ENCODE measurements at regions not wholly inside any gene's neighbourhood (a gene's known extent, or its start where the extent isn't known, plus 50 kb on each side); places are given as distances from the start of the nearest gene placed in this dataset.

- Mint-ChIP-seq H3K4me3 (ENCODE audit: unreplicated experiment) (no peak overlapping the region), H3K27ac (ENCODE audit: low read depth, unreplicated experiment) (no peak overlapping the region), H3K27me3 (ENCODE audit: insufficient read depth, unreplicated experiment) (no peaks in the 10 kb centered on the region), H3K36me3 (ENCODE audit: insufficient read depth, unreplicated experiment) (no peaks in the 10 kb centered on the region), H3K4me1 (ENCODE audit: insufficient read depth, unreplicated experiment) (peaks cover 28% of the 10 kb centered on the region), H3K9me3 (ENCODE audit: unreplicated experiment) (no peaks in the 10 kb centered on the region)
- BruUV-seq (replicated peaks), result no TSS peak
- CTCF ChIA-PET, result interaction anchor here (0.6 to 4.7 kb wide), 3 partner anchors 108 to 173 kb away, joined by 3 to 50 read pairs (median 6); partner anchors contain the start of gene FAM3C
- no peak for TF ChIP-seq CTCF (IDR thresholded peaks at IDR 0.05; ENCODE audit: unreplicated experiment)
- no peak for DNase-seq (ENCODE audit: unreplicated experiment)
- POLR2A ChIA-PET, result interaction anchor here (2.2 kb wide), 2 partner anchors 11 to 145 kb away, joined by 7 to 8 read pairs; partner anchors contain the start of gene FAM3C
- intact Hi-C loops (cut with micrococcal nuclease), result loop anchor here (10.0 kb wide), 1 partner anchor 557 kb away; the partner anchor contains the start of gene CPED1
These were observed 145.3 kb upstream of the FAM3C start for GRCh38 chr7:121541457-121541856.

GRCh38 chr7:121540138-121540537, 144.0 kb upstream of the FAM3C start:
- Mint-ChIP-seq H3K9me3 (ENCODE audit: unreplicated experiment) (no peaks in the 10 kb centered on the region), H3K27ac (ENCODE audit: low read depth, unreplicated experiment) (no peak overlapping the region)
- CTCF ChIA-PET, result no interaction called here

GRCh38 chr7:121537031-121537430, 140.9 kb upstream of the FAM3C start:
- intact Hi-C loops (cut with micrococcal nuclease), result no loop called here
- no TSS peak for BruUV-seq (replicated peaks)
- no peaks in the 10 kb centered on the region for H3K36me3 Mint-ChIP-seq (ENCODE audit: insufficient read depth, unreplicated experiment)
- no peaks in the 10 kb centered on the region for H3K9me3 Mint-ChIP-seq (ENCODE audit: unreplicated experiment)
- CTCF ChIA-PET, result interaction anchor here (1.3 kb wide), 1 partner anchor 12 kb away, joined by 4 read pairs; no protein-coding TSS in a partner anchor
- no peak overlapping the region for H3K4me3 Mint-ChIP-seq (ENCODE audit: unreplicated experiment)
- no peak for TF ChIP-seq CTCF (IDR thresholded peaks at IDR 0.05; ENCODE audit: unreplicated experiment)
- H3K4me1 Mint-ChIP-seq (ENCODE audit: insufficient read depth, unreplicated experiment), result peaks cover 16% of the 10 kb centered on the region
- no peak for DNase-seq (ENCODE audit: unreplicated experiment)
- no peak overlapping the region for H3K27ac Mint-ChIP-seq (ENCODE audit: low read depth, unreplicated experiment)
- H3K27me3 Mint-ChIP-seq (ENCODE audit: insufficient read depth, unreplicated experiment), result no peaks in the 10 kb centered on the region
- POLR2A ChIA-PET, result interaction anchor here (2.0 kb wide), 1 partner anchor 142 kb away, joined by 6 read pairs; no protein-coding TSS in a partner anchor

More at GRCh38 chr7:121540138-121540537, 144.0 kb upstream of the FAM3C start:
- no peak for DNase-seq (ENCODE audit: unreplicated experiment)
- Mint-ChIP-seq H3K36me3 (ENCODE audit: insufficient read depth, unreplicated experiment) (no peaks in the 10 kb centered on the region), H3K4me3 (ENCODE audit: unreplicated experiment) (no peak overlapping the region), H3K4me1 (ENCODE audit: insufficient read depth, unreplicated experiment) (peaks cover 26% of the 10 kb centered on the region), H3K27me3 (ENCODE audit: insufficient read depth, unreplicated experiment) (no peaks in the 10 kb centered on the region)
- POLR2A ChIA-PET, result no interaction called here
- no TSS peak for BruUV-seq (replicated peaks)
- intact Hi-C loops (cut with micrococcal nuclease), result loop anchor here (10.0 kb wide), 1 partner anchor 555 kb away; the partner anchor contains the start of gene CPED1
- no peak for TF ChIP-seq CTCF (IDR thresholded peaks at IDR 0.05; ENCODE audit: unreplicated experiment)

- H3K4me3 Mint-ChIP-seq (ENCODE audit: unreplicated experiment), result peak overlapping the region; percentile 44
- H3K4me1 Mint-ChIP-seq (ENCODE audit: insufficient read depth, unreplicated experiment), result peaks cover 35% of the 10 kb centered on the region
- no peaks in the 10 kb centered on the region for H3K27me3 Mint-ChIP-seq (ENCODE audit: insufficient read depth, unreplicated experiment)
- ChIA-PET CTCF (interaction anchor here (0.6 to 2.1 kb wide), 8 partner anchors 10 to 268 kb away, joined by 3 to 7 read pairs (median 4); no protein-coding TSS in a partner anchor), POLR2A (interaction anchor here (0.7 to 3.2 kb wide), 7 partner anchors 11 to 181 kb away, joined by 3 to 21 read pairs (median 6); no protein-coding TSS in a partner anchor)
- no peaks in the 10 kb centered on the region for H3K36me3 Mint-ChIP-seq (ENCODE audit: insufficient read depth, unreplicated experiment)
- TF ChIP-seq CTCF (IDR thresholded peaks at IDR 0.05; ENCODE audit: unreplicated experiment), result no peak
- no TSS peak for BruUV-seq (replicated peaks)
- H3K27ac Mint-ChIP-seq (ENCODE audit: low read depth, unreplicated experiment), result peak overlapping the region; percentile 86
- peak; percentile 39 for DNase-seq (ENCODE audit: unreplicated experiment)
- intact Hi-C loops (cut with micrococcal nuclease), result no loop called here
- H3K9me3 Mint-ChIP-seq (ENCODE audit: unreplicated experiment), result no peaks in the 10 kb centered on the region
These were observed 135.3 kb upstream of the FAM3C start for GRCh38 chr7:121531175-121532070.
